Activated T-cell treated with anti-CD3 and anti-CD28 coated beads for 24 hours (primary cell): ENCODE measurements at regions not wholly inside any gene's neighbourhood (a gene's known extent, or its start where the extent isn't known, plus 50 kb on each side); places are given as distances from the start of the nearest gene placed in this dataset.

Experiments used
- DNase-seq: peaks from one replicate; pipeline ENCODE4 v3.0.0-alpha.2; 2020; ENCODE audit warnings: low read depth

- DNase-seq, result no peak
These were observed 275.3 kb upstream of the C1orf87 start for GRCh38 chr1:60348884-60349283.

GRCh38 chr1:60345621-60346020, 272.1 kb upstream of the C1orf87 start:
- DNase-seq, result no peak

- DNase-seq, result no peak
These were observed 271.5 kb upstream of the C1orf87 start for GRCh38 chr1:60345049-60345448.

- no peak for DNase-seq
These were observed 270.2 kb upstream of the C1orf87 start for GRCh38 chr1:60343736-60344135.

GRCh38 chr1:60342569-60342968, 269.0 kb upstream of the C1orf87 start:
- DNase-seq, result no peak

- no peak for DNase-seq
These were observed 267.7 kb upstream of the C1orf87 start for GRCh38 chr1:60341274-60341673.

GRCh38 chr1:60331647-60332046, 258.1 kb upstream of the C1orf87 start:
- DNase-seq, result no peak

GRCh38 chr1:60329651-60330050, 256.1 kb upstream of the C1orf87 start:
- DNase-seq, result no peak

GRCh38 chr1:60311838-60312237, 238.3 kb upstream of the C1orf87 start:
- DNase-seq, result no peak

GRCh38 chr1:60299581-60299980, 226.0 kb upstream of the C1orf87 start:
- DNase-seq, result no peak

GRCh38 chr1:60298290-60298689, 224.7 kb upstream of the C1orf87 start:
- no peak for DNase-seq

- no peak for DNase-seq
These were observed 223.2 kb upstream of the C1orf87 start for GRCh38 chr1:60296794-60297193.

- no peak for DNase-seq
These were observed 218.6 kb upstream of the C1orf87 start for GRCh38 chr1:60292140-60292539.

GRCh38 chr1:60290393-60290792, 216.8 kb upstream of the C1orf87 start:
- no peak for DNase-seq

GRCh38 chr1:60287536-60287935, 214.0 kb upstream of the C1orf87 start:
- DNase-seq, result no peak

GRCh38 chr1:60283690-60284089, 210.1 kb upstream of the C1orf87 start:
- no peak for DNase-seq

GRCh38 chr1:60281360-60281932, 207.9 kb upstream of the C1orf87 start:
- DNase-seq, result no peak

GRCh38 chr1:60280819-60281218, 207.2 kb upstream of the C1orf87 start:
- DNase-seq, result no peak

- DNase-seq, result no peak
These were observed 206.7 kb upstream of the C1orf87 start for GRCh38 chr1:60280256-60280655.

GRCh38 chr1:60279798-60280197, 206.2 kb upstream of the C1orf87 start:
- no peak for DNase-seq

- no peak for DNase-seq
These were observed 203.7 kb upstream of the C1orf87 start for GRCh38 chr1:60277269-60277668.

- DNase-seq, result no peak
These were observed 201.1 kb upstream of the C1orf87 start for GRCh38 chr1:60274422-60275290.

GRCh38 chr1:60273185-60273584, 199.6 kb upstream of the C1orf87 start:
- DNase-seq, result no peak

GRCh38 chr1:60271041-60271440, 197.5 kb upstream of the C1orf87 start:
- no peak for DNase-seq
